HEK293 (cell line): ENCODE measurements at regions not wholly inside any gene's neighbourhood (a gene's known extent, or its start where the extent isn't known, plus 50 kb on each side); places are given as distances from the start of the nearest gene placed in this dataset.

Source experiments
- CTCF ChIA-PET: fragments of 350-600 bp; formaldehyde crosslinking; extraction: SDS; loops from one replicate; lab custom pipeline; 2021; ENCODE audit warnings: antibody characterized with exemption; lab: Yijun Ruan, JAX
- POLR2A ChIA-PET: fragments of 300-600 bp; formaldehyde crosslinking; extraction: SDS; loops from one replicate; lab custom pipeline; 2020; ENCODE audit warnings: antibody characterized with exemption, inconsistent platforms; lab: Yijun Ruan, JAX
- H3K27ac ChIP-seq: fragments of 200-500 bp; sonication (Bioruptor generic); 2 replicates; pipeline ENCODE4 v1.5.1; 2014; ENCODE audit warnings: low read depth, low read length, control low read depth, inconsistent platforms; ENCODE audit errors: extremely low read depth
- H3K36me3 ChIP-seq, 2 experiments: fragments of 200-500 bp in 1 of 2; sonication (Bioruptor generic) in 1 of 2; 1 replicate in 1 of 2; 2 replicates in 1 of 2; pipeline ENCODE4 v1.5.1; 2014 to 2017; ENCODE audit warnings: inconsistent platforms in 2 of 2, low read length in 2 of 2; ENCODE audit not compliant: control insufficient read depth in 2 of 2, insufficient read depth in 1 of 2
- H3K4me1 ChIP-seq: fragments of 200-500 bp; sonication (Bioruptor generic); 2 replicates; pipeline ENCODE4 v1.5.1; 2014; ENCODE audit warnings: mild to moderate bottlenecking, low read length, inconsistent platforms; ENCODE audit not compliant: control insufficient read depth, insufficient read depth
- H3K4me3 ChIP-seq: 2 replicates; pipeline ENCODE4 v1.5.1; 2011; ENCODE audit warnings: low read depth, mild to moderate bottlenecking, control low read depth, low read length, moderate library complexity
- H3K9me3 ChIP-seq: fragments of 200-500 bp; sonication (Bioruptor generic); 2 replicates; pipeline ENCODE4 v1.5.1; 2014; ENCODE audit warnings: low read depth, low read length, inconsistent platforms; ENCODE audit not compliant: control insufficient read depth, insufficient read depth
- CTCF ChIP-seq: fragments of 450-650 bp; formaldehyde crosslinking; IDR thresholded peaks from 2 replicates; pipeline ENCODE4 v1.5.1; 2016; ENCODE audit warnings: missing biosample characterization, missing genetic modification characterization
- KLF9 ChIP-seq: fragments of 450-650 bp; formaldehyde crosslinking; IDR thresholded peaks from 2 replicates; pipeline ENCODE4 v1.5.1; 2016; ENCODE audit warnings: missing biosample characterization, missing genetic modification characterization, low read depth
- ZNF114 ChIP-seq: fragments of 450-650 bp; formaldehyde crosslinking; IDR thresholded peaks from 2 replicates; pipeline ENCODE4 v1.5.0; 2017; ENCODE audit warnings: missing biosample characterization, missing genetic modification characterization
- ZNF121 ChIP-seq: fragments of 450-650 bp; formaldehyde crosslinking; IDR thresholded peaks from 2 replicates; pipeline ENCODE4 v1.5.1; 2016; ENCODE audit warnings: missing biosample characterization, missing genetic modification characterization
- ZNF133 ChIP-seq: fragments of 450-650 bp; formaldehyde crosslinking; IDR thresholded peaks from 2 replicates; pipeline ENCODE4 v1.5.1; 2016; ENCODE audit warnings: missing biosample characterization, missing genetic modification characterization
- ZNF174 ChIP-seq: fragments of 450-650 bp; formaldehyde crosslinking; IDR thresholded peaks from 2 replicates; pipeline ENCODE4 v1.5.0; 2017; ENCODE audit warnings: missing biosample characterization, mild to moderate bottlenecking, missing genetic modification characterization
- ZNF266 ChIP-seq: fragments of 450-650 bp; formaldehyde crosslinking; IDR thresholded peaks from 2 replicates; pipeline ENCODE4 v1.5.1; 2016; ENCODE audit warnings: missing biosample characterization, missing genetic modification characterization, low read depth
- ZNF518A ChIP-seq: fragments of 450-650 bp; formaldehyde crosslinking; conservative IDR thresholded peaks from 2 replicates; pipeline ENCODE4 v1.5.1; 2016; ENCODE audit warnings: low read depth, missing biosample characterization, missing genetic modification characterization
- ZNF544 ChIP-seq: fragments of 450-650 bp; formaldehyde crosslinking; IDR thresholded peaks from 2 replicates; pipeline ENCODE4 v1.5.0; 2017; ENCODE audit warnings: missing biosample characterization, missing genetic modification characterization
- ZNF549 ChIP-seq: fragments of 450-650 bp; IDR thresholded peaks from 2 replicates; pipeline ENCODE4 v1.5.1; 2018; ENCODE audit warnings: missing biosample characterization, missing genetic modification characterization, mild to moderate bottlenecking, inconsistent platforms, moderate library complexity
- ZNF654 ChIP-seq: fragments of 450-650 bp; formaldehyde crosslinking; IDR thresholded peaks from 2 replicates; pipeline ENCODE4 v1.5.1; 2016; ENCODE audit warnings: low read depth, missing biosample characterization, missing genetic modification characterization
- ZNF658 ChIP-seq: fragments of 450-650 bp; formaldehyde crosslinking; IDR thresholded peaks from 2 replicates; pipeline ENCODE4; 2016; ENCODE audit warnings: missing biosample characterization, missing genetic modification characterization
- ZNF677 ChIP-seq: fragments of 450-650 bp; IDR thresholded peaks from 2 replicates; pipeline ENCODE4 v1.5.0; 2018; ENCODE audit warnings: missing biosample characterization, mild to moderate bottlenecking, missing genetic modification characterization, moderate library complexity
- ZNF704 ChIP-seq: fragments of 450-650 bp; formaldehyde crosslinking; IDR thresholded peaks from 2 replicates; pipeline ENCODE4 v1.5.1; 2016; ENCODE audit warnings: missing biosample characterization, missing genetic modification characterization
- ZNF830 ChIP-seq: fragments of 450-650 bp; IDR thresholded peaks from 2 replicates; pipeline ENCODE4 v1.5.0; 2018; ENCODE audit warnings: missing biosample characterization, missing genetic modification characterization, low read depth, mild to moderate bottlenecking, moderate library complexity
- ZSCAN5A ChIP-seq: fragments of 450-650 bp; formaldehyde crosslinking; IDR thresholded peaks from 2 replicates; pipeline ENCODE4 v1.5.1; 2016; ENCODE audit warnings: missing biosample characterization, missing genetic modification characterization
- TF ChIP-seq, protein P1 (sequence below): fragments of 450-650 bp; formaldehyde crosslinking; IDR thresholded peaks from 2 replicates; pipeline ENCODE4 v1.5.1; 2017; ENCODE audit warnings: missing biosample characterization, missing genetic modification characterization
- TF ChIP-seq, protein P2 (sequence below): fragments of 450-650 bp; formaldehyde crosslinking; IDR thresholded peaks from 2 replicates; pipeline ENCODE4 v1.5.1; 2017; ENCODE audit warnings: missing biosample characterization, mild to moderate bottlenecking, missing genetic modification characterization, moderate library complexity

- TF ChIP-seq, protein P1, sequence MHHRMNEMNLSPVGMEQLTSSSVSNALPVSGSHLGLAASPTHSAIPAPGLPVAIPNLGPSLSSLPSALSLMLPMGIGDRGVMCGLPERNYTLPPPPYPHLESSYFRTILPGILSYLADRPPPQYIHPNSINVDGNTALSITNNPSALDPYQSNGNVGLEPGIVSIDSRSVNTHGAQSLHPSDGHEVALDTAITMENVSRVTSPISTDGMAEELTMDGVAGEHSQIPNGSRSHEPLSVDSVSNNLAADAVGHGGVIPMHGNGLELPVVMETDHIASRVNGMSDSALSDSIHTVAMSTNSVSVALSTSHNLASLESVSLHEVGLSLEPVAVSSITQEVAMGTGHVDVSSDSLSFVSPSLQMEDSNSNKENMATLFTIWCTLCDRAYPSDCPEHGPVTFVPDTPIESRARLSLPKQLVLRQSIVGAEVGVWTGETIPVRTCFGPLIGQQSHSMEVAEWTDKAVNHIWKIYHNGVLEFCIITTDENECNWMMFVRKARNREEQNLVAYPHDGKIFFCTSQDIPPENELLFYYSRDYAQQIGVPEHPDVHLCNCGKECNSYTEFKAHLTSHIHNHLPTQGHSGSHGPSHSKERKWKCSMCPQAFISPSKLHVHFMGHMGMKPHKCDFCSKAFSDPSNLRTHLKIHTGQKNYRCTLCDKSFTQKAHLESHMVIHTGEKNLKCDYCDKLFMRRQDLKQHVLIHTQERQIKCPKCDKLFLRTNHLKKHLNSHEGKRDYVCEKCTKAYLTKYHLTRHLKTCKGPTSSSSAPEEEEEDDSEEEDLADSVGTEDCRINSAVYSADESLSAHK (tag by site-specific recombination), result no peak
- TF ChIP-seq ZNF266 (tag by site-specific recombination) (no peak), ZNF518A (tag by site-specific recombination) (no peak), ZNF658 (tag by site-specific recombination) (no peak), ZNF121 (tag by site-specific recombination) (no peak)
- TF ChIP-seq, protein P2, sequence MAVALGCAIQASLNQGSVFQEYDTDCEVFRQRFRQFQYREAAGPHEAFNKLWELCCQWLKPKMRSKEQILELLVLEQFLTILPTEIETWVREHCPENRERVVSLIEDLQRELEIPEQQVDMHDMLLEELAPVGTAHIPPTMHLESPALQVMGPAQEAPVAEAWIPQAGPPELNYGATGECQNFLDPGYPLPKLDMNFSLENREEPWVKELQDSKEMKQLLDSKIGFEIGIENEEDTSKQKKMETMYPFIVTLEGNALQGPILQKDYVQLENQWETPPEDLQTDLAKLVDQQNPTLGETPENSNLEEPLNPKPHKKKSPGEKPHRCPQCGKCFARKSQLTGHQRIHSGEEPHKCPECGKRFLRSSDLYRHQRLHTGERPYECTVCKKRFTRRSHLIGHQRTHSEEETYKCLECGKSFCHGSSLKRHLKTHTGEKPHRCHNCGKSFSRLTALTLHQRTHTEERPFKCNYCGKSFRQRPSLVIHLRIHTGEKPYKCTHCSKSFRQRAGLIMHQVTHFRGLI, result no peak
These were observed 118.1 kb upstream of the ADCY1 start (continued) for GRCh38 chr7:45456105-45456504.

DNA sequence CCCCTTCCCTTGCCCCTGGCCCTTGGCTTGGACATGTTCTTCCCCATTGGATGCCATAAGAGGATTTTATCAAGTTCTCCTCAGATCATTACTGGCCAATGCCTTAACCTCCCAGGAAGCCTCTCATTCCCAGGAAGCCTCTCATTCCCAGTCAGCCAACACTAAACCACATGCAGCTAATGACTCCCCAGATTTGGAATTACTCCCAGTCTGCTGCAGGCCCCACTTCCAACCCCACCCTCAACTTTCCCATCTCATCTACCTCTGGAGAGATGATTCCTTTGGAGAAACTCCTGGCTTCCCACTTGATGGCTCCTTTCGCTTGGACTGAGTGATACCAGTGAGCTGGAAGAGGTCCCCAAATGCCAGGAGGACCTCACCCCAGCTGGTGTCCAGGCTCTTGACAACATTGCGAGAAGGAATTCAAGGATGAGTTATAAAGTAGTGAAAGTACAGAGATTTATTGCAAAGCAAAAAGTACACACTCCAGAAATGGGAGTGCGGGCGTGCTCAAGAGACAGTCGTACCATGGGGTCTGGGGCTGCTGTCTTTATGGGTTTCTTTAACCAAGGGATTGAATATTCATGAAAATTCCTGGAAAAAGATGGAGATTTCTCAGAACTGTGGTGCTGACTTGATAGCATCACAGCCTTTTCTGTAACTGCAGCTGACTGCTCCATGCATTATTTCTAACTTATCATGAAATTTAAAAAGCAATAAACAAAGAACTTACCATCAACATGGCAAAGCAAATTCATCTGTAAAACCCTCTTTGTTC is 117.2 kb upstream of the ADCY1 start:
- no peak for TF ChIP-seq ZNF704 (tag by site-specific recombination)
- TF ChIP-seq ZSCAN5A, result no peak
- no peak for TF ChIP-seq ZNF549 (tag by site-specific recombination)
- TF ChIP-seq ZNF544 (tag by site-specific recombination), result no peak
- no peak for TF ChIP-seq CTCF (tag by site-specific recombination)
- no peak for TF ChIP-seq ZNF133 (tag by site-specific recombination)
- no peak for TF ChIP-seq ZNF654 (tag by site-specific recombination)
- TF ChIP-seq ZNF677, result no peak
- TF ChIP-seq ZNF830, result no peak
- no peak for TF ChIP-seq ZNF174 (tag by site-specific recombination)
- no peak for TF ChIP-seq KLF9 (tag by site-specific recombination)
- TF ChIP-seq ZNF114, result no peak

More for the DNA sequence above, 117.2 kb upstream of the ADCY1 start:
- Histone ChIP-seq H3K9me3 (no peaks in the 10 kb centered on the region), H3K36me3 (no peaks in the 10 kb centered on the region), H3K4me1 (no peaks in the 10 kb centered on the region), H3K27ac (no peak overlapping the region), H3K4me3 (no peak overlapping the region)
- CTCF ChIA-PET, result no interaction called here
- POLR2A ChIA-PET, result no interaction called here
